Testis (tissue), 2 donors: ENCODE measurements at regions not wholly inside any gene's neighbourhood (a gene's known extent, or its start where the extent isn't known, plus 50 kb on each side); places are given as distances from the start of the nearest gene placed in this dataset.

ENCODE experiments used
- POLR2A ChIP-seq: fragments of 450-650 bp; IDR thresholded peaks from one replicate; pipeline ENCODE4 v1.6.1; 2017; ENCODE audit warnings: antibody characterized with exemption, mild to moderate bottlenecking, moderate library complexity
- TF ChIP-seq, protein P1 (sequence below), 3 experiments: fragments of 450-650 bp in 2 of 3; fragments of 200-600 bp in 1 of 3; sonication (generic) in 1 of 3; IDR thresholded peaks; one replicate each; pipeline ENCODE4 v1.5.1; 2016 to 2019; ENCODE audit warnings: antibody characterized with exemption in 3 of 3, mild to moderate bottlenecking in 2 of 3, moderate library complexity in 1 of 3

DNA sequence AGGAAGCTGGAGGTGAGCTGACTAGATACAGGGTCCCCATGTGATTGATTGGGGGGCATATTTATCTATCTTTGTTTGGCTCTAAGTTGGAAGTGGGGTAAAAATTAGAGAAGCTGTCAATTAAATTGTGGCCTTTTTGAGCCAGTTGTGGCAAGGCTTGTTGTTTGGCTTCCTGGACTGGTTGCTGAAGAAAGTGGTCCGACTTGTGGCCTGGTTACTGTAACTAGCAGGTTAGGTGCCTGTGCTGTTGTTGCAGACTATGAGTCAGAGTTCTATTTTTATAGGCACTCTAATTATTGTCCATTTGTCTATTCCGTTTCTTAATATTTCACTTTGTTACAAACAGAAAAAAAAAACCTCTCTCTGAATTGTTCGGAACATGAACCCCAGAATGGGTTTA is 129.1 kb upstream of the CNTN6 start:
- TF ChIP-seq, protein P1, sequence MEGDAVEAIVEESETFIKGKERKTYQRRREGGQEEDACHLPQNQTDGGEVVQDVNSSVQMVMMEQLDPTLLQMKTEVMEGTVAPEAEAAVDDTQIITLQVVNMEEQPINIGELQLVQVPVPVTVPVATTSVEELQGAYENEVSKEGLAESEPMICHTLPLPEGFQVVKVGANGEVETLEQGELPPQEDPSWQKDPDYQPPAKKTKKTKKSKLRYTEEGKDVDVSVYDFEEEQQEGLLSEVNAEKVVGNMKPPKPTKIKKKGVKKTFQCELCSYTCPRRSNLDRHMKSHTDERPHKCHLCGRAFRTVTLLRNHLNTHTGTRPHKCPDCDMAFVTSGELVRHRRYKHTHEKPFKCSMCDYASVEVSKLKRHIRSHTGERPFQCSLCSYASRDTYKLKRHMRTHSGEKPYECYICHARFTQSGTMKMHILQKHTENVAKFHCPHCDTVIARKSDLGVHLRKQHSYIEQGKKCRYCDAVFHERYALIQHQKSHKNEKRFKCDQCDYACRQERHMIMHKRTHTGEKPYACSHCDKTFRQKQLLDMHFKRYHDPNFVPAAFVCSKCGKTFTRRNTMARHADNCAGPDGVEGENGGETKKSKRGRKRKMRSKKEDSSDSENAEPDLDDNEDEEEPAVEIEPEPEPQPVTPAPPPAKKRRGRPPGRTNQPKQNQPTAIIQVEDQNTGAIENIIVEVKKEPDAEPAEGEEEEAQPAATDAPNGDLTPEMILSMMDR (IDR thresholded peaks at IDR 0.05), result no peak
- TF ChIP-seq POLR2A, result no peak
